Right cardiac atrium (tissue), 5 donors: ENCODE measurements at regions not wholly inside any gene's neighbourhood (a gene's known extent, or its start where the extent isn't known, plus 50 kb on each side); places are given as distances from the start of the nearest gene placed in this dataset.
A peak's percentile ranks its signal among the peaks of the same experiment; 100 is the strongest.
"Not testable (repeated sequence)": the region's sequence is repeated elsewhere in the genome, so short reads cannot be mapped to it uniquely, and the experiment has no call there.

Experiments
- ATAC-seq, 2 donors: fragments of 200-7000 bp; cut with Tn5 transposase; one replicate each; pipeline versions ENCODE4 v1.8.0 to v1.9.1; 2020; ENCODE audit warnings: moderate library complexity in 2 of 2, mild to moderate bottlenecking in 1 of 2
- DNase-seq, 3 donors: peaks; one replicate each; pipeline ENCODE4 v3.0.0-alpha.2; 2020
- H3K27ac ChIP-seq: one replicate; pipeline ENCODE4 v1.5.1; 2013; ENCODE audit warnings: mild to moderate bottlenecking, low read length, control low read depth, moderate library complexity
- H3K27me3 ChIP-seq: one replicate; pipeline ENCODE4 v1.6.1; 2013; ENCODE audit not compliant: control insufficient read depth, insufficient read depth
- H3K4me1 ChIP-seq: one replicate; pipeline ENCODE4 v1.6.1; 2013; ENCODE audit warnings: low read length; ENCODE audit not compliant: control insufficient read depth, insufficient read depth
- H3K4me3 ChIP-seq: one replicate; pipeline ENCODE4 v1.5.1; 2013; ENCODE audit warnings: low read length, control low read depth
- H3K9me3 ChIP-seq: one replicate; pipeline ENCODE4 v1.6.1; 2013; ENCODE audit warnings: low read length; ENCODE audit not compliant: control insufficient read depth
- WGBS: extraction: QIAGEN DNeasy Blood & Tissue Kit; methylation state at CpG from one replicate; pipeline ENCODE4 v1.1.7; 2013; 5-methylcytosine and 5-hydroxymethylcytosine counted together
- intact Hi-C, 4 donors: fragments of 100-400 bp; cut with DNase I; formaldehyde crosslinking; loops; one replicate each; pipeline versions ENCODE4 v1.11.0 to v1.14.0; 2022 to 2023
- donor health status: healthy with polysubstance abuse.
- donor health status: DM: no; HTN: yes; CAD: no.
- donor health status: DM: no; HTN: no; CAD: no.
- donor health status: DM: no; HTN: yes; CAD: no; lungs with severe emphysema.
- donor health status: DM: yes; HTN: yes; CAD: no.

DNA sequence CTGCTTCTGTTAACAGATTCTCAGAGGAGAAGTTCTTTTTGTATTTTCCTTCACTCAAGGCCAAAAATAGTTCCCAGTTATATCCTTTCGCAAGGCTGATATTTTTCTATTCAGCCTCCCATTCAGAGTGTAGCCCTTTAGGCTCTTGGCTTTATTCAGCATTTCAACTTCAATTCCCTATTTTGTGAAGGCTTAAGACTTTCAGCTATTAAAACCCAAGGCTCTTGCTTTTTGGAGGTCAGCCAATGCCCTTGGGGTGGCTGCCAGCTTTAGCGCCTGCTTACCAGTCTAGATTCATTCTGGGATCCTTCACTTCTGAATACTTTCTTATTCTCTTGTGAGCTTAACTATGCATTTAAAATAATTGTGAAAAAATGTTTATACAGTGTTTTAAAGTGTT is 57.3 kb upstream of the ADGRA3 start:
- intact Hi-C loops = no loop called here
- H3K27ac ChIP-seq = no peak overlapping the region
- 17% methylated on average over 2 of the region's 2 CpGs for WGBS

DNA sequence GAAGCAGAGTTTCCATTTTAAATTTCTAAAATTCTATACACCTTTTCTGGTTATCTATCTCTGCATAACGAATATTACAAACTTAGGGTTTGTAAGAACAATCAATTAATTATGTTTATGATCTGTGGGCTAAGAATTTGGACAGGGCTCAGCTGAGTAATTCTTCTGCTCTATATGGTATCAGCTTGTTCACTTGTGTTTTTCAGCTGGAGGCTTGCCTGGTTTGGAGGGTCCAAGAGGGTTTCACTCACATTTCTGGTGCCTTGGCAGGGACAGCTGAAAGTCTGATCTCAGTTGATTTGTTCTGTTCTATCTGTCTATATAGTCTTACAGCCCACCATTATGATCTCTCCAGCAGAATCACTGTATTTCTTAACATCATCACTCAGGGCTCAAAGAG is 57.8 kb upstream of the ADGRA3 start:
- no peak for ATAC-seq
- H3K4me1 ChIP-seq = no peaks in the 10 kb centered on the region
- intact Hi-C loops = no loop called here
- DNase-seq = no peak
- H3K9me3 ChIP-seq = no peaks in the 10 kb centered on the region
- H3K4me3 ChIP-seq = no peak overlapping the region
- no peaks in the 10 kb centered on the region for H3K27me3 ChIP-seq
- no peak overlapping the region for H3K27ac ChIP-seq
- 42% methylated on average over 1 of the region's 1 CpG for WGBS

More for the DNA sequence above, 57.3 kb upstream of the ADGRA3 start:
- no peaks in the 10 kb centered on the region for H3K4me1 ChIP-seq
- DNase-seq = peak; percentile 58 to 88 (median 88)
- H3K4me3 ChIP-seq = no peak overlapping the region
- peak; percentile 31 to 81 for ATAC-seq
- H3K9me3 ChIP-seq = no peaks in the 10 kb centered on the region
- no peaks in the 10 kb centered on the region for H3K27me3 ChIP-seq

DNA sequence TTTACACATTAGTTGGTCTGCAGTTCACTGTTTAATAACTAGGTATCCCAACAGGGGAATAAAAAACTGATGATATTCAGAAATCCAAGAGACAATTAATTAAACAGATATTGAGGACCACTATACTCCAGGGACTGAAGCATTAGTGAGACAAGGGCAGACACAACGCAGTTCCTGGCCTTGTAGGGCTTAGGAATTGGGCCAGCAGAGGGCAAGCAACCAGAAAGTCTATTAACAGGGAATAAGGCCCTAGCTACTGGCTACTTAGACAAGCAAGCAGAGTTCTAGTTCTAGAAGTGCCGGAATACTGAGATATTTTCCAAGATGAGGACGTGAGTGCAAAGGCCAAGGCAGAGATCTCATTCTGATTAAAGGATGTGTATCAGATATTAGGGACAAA is 58.6 kb upstream of the ADGRA3 start:
- Histone ChIP-seq H3K27me3 (no peaks in the 10 kb centered on the region), H3K4me1 (no peaks in the 10 kb centered on the region), H3K27ac (no peak overlapping the region), H3K9me3 (no peaks in the 10 kb centered on the region), H3K4me3 (no peak overlapping the region)
- no peak for DNase-seq
- intact Hi-C loops = no loop called here
- no peak for ATAC-seq
- 76% methylated on average over 3 of the region's 3 CpGs for WGBS

DNA sequence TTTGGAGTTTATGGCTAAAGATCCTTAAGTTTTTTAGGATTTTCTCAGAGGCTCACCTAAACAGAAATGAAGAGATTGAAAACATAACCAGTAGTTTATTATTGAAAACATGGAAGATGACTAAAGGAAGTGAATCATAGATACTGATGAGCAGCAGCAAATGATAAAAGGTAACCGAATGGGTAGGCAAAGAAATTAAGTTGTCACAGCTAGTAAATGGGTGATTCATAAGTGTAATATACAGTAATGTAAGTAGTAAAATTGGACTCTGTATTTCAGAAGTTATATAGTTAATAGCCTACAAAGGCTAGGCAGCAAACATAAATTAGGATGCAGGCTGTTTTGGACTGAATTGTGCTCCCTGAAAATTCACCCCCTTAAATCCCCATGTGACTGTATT is 59.0 kb upstream of the ADGRA3 start:
- 79% methylated on average over 1 of the region's 1 CpG for WGBS
- intact Hi-C loops = no loop called here
- H3K27ac ChIP-seq = no peak overlapping the region

DNA sequence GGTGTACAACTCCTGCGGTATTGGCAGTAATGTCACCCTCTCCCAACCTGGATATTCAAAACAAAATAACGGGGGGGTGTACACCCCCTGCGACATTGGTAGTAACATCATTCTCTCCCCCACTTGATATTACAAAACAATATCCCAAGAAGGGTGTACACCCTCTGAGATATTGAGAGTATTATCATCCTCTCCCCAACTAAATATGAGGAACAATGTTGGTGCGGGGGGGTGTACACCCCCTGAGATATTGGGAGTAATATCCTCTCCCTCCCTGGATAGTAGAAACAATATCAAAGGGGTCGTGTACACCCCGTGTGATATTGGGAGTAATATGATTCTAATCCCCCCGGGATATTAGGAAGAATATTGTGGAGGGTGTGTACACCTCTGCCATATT is 71.4 kb upstream of the ADGRA3 start:
- ATAC-seq (no peak), DNase-seq (no peak)
- Histone ChIP-seq H3K27ac (no peak overlapping the region), H3K9me3 (no peaks in the 10 kb centered on the region), H3K27me3 (no peaks in the 10 kb centered on the region), H3K4me1 (no peaks in the 10 kb centered on the region), H3K4me3 (no peak overlapping the region)
- 87% methylated on average over 7 of the region's 7 CpGs for WGBS
- intact Hi-C loops = no loop called here

More for the DNA sequence above, 59.0 kb upstream of the ADGRA3 start:
- ATAC-seq (no peak), DNase-seq (no peak)
- Histone ChIP-seq H3K4me3 (no peak overlapping the region), H3K9me3 (no peaks in the 10 kb centered on the region), H3K4me1 (no peaks in the 10 kb centered on the region), H3K27me3 (no peaks in the 10 kb centered on the region)

DNA sequence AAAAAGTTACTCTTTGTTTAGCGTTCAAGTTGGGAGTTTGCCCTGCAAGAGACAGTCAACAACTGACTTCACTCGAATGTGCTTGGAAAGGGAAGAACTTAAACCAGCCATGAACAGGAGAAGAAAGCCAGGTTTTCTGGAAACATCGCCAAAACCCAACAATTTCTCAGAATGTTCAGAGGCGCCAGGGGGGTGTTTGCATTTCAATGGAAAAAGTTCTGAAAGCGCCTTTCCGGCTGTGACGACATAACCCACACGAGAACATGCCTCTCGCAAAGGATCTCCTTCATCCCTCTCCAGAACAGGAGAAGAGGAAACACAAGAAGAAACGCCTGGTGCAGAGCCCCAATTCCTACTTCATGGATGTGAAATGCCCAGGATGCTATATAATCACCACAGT is 78.1 kb upstream of the ADGRA3 start:
- 82% methylated on average over 10 of the region's 10 CpGs for WGBS
- ATAC-seq (no peak), DNase-seq (no peak)
- intact Hi-C loops = no loop called here
- Histone ChIP-seq H3K9me3 (no peaks in the 10 kb centered on the region), H3K27me3 (no peaks in the 10 kb centered on the region), H3K27ac (no peak overlapping the region), H3K4me3 (no peak overlapping the region), H3K4me1 (no peaks in the 10 kb centered on the region)

DNA sequence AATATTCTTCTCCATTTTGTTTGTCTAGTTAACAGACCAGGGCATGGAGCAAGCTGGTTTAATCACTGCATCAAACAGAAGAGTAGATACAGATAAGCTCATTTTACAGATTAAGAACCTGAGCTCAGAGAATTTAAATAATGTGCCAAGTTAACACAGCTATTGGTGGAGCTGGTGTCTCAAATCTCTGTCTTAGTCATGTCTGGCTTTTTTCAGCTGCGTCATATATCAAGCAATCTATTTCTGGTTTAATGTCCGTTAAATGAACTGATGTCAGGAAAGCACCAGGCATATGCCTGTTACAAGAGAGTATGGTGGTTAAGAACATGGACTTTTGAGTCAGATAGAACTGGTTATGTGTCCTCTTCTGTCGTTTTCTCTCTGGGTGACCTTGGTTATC is 79.8 kb upstream of the ADGRA3 start:
- WGBS = 34% methylated on average over 3 of the region's 3 CpGs
- Histone ChIP-seq H3K4me3 (no peak overlapping the region), H3K4me1 (no peaks in the 10 kb centered on the region), H3K9me3 (no peaks in the 10 kb centered on the region), H3K27ac (no peak overlapping the region), H3K27me3 (no peaks in the 10 kb centered on the region)
- no peak for ATAC-seq
- DNase-seq = no peak
- intact Hi-C loops = no loop called here

DNA sequence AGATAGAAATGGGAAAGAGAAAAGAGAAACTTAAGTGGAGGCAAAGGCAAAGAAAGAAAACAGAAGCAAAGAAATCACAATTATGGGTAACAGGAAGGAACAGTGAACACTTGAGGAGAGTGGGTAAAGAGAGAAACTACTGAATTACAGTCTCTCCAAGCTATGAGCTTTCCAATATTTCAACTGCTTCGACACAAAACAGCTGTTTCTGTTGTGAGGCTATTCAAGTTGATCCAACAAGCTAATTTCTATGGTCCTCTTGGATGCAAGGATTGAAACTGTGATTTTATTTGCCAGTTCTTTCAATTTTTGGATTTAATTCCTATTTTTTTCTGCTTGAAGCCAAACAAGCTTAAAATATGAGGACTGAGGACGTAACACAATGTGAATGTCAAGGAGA is 80.5 kb upstream of the ADGRA3 start:
- intact Hi-C loops = no loop called here
- H3K9me3 ChIP-seq = no peaks in the 10 kb centered on the region
- H3K4me3 ChIP-seq = no peak overlapping the region
- H3K4me1 ChIP-seq = no peaks in the 10 kb centered on the region
- no peaks in the 10 kb centered on the region for H3K27me3 ChIP-seq
- no peak overlapping the region for H3K27ac ChIP-seq
- WGBS = 56% methylated on average over 2 of the region's 2 CpGs
- ATAC-seq (peak in 1 of 2 donors; percentile 91), DNase-seq (no peak)

DNA sequence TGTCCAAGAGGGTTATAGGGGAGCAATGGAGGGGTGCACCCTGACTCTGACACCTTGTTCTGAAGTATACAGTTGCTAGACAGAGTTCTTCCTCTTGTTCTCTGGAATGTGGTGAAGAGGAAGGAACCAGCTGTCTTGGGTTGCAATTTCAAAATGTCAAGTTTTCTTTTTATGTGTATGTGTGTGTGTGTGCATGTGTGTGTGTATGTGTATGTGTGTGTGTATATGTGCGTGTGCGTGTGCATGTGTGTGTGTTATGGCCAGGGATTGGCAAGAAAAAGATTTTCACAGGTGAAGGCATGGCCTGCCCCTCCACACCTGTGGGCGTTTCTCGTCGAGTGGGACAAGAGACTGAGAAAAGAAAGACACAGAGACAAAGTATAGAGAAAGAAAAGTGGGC is 81.6 kb upstream of the ADGRA3 start:
- Histone ChIP-seq H3K27me3 (no peaks in the 10 kb centered on the region), H3K27ac (no peak overlapping the region), H3K4me1 (no peaks in the 10 kb centered on the region), H3K9me3 (no peaks in the 10 kb centered on the region), H3K4me3 (no peak overlapping the region)
- WGBS = 86% methylated on average over 5 of the region's 5 CpGs
- ATAC-seq = no peak
- DNase-seq = no peak
- intact Hi-C loops = no loop called here

DNA sequence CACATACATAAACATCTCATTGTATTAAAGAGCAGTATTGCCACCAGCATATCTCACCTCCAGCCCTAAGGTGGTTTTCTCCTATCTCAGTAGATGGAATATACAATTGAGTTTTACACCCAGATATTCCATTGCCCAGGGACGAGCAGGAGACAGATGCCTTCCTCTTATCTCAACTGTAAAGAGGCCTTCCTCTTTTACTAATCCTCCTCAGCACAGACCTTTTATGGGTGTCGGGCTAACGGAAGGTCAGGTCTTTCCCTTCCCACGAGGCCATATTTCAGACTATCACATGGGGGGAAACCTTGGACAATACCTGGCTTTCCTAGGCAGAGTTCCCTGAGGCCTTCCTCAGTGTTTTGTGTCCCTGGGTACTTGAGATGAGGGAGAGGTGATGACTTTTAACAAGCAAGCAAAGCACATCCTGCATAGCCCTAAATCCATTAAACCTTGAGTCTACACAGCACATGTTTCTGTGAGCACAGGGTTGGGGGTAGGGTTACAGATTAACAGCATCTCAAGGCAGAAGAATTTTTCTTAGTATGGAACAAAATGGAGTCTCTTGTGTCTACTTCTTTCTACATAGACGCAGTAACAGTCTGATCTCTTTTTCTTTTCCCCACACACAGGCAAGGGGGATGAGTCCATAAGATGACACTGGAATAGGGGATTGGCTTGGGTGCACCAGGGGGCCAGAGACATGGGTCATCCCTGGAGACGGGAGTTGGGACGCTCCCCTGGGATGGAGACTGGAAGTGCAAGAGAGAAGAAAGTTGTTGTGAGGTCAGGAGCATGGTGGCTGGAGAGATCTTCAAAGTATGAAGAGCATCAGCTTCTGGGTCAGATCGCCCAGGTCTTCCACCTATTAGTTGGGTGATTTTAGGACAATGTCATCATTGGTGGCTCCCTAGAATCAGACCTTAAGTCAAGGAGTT is 82.5 kb upstream of the ADGRA3 start:
- WGBS = 70% methylated on average over 8 of the region's 8 CpGs
- intact Hi-C loops, ATAC-seq: not testable (repeated sequence)

DNA sequence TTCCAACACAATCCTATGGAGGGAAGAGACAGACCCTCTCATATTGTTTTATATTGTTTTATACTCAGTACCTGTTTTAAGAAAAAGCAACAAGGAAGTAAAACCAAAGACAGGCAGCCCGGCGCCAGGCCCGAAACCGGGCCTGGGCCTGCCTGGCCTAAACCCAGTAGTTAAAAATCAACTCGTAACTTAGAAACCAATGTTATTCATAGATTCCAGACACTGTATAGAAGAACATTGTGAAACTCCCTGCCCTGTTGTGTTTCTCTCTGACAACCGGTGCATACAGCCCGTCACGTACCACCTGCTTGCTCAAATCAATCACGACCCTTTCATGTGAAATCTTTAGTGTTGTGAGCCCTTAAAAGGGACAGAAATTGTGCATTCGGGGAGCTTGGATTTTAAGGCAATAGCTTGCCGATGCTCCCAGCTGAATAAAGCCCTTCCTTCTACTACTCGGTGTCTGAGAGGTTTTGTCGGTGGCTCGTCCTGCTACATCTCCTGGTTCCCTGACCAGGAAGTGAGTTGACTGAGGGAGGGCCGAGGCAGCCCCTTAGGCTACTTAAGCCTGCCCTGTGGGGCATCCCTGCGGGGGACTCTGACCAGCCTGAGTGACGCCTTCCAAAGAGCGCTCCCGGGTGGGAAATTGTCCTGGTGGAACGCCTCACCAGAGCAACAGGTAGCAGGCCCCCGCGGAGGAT is 83.5 kb upstream of the ADGRA3 start:
- H3K27ac ChIP-seq, H3K4me1 ChIP-seq, DNase-seq, ATAC-seq, H3K27me3 ChIP-seq, intact Hi-C loops, H3K9me3 ChIP-seq, H3K4me3 ChIP-seq: not testable (repeated sequence)
- WGBS = 89% methylated on average over 22 of the region's 22 CpGs

More for the DNA sequence above, 82.5 kb upstream of the ADGRA3 start:
- not testable (repeated sequence) for H3K4me1 ChIP-seq, H3K27ac ChIP-seq, H3K4me3 ChIP-seq, DNase-seq, H3K9me3 ChIP-seq, H3K27me3 ChIP-seq
